Right lobe of liver (tissue), 4 donors: ENCODE measurements at regions not wholly inside any gene's neighbourhood (a gene's known extent, or its start where the extent isn't known, plus 50 kb on each side); places are given as distances from the start of the nearest gene placed in this dataset.

Experiments used
- POLR2A ChIP-seq: fragments of 450-650 bp; IDR thresholded peaks from one replicate; pipeline ENCODE4 v1.6.1; 2017; ENCODE audit warnings: antibody characterized with exemption, mild to moderate bottlenecking
- TF ChIP-seq, protein P1 (sequence below), 4 donors: fragments of 200-600 bp in 3 of 4; fragments of 450-650 bp in 1 of 4; IDR thresholded peaks; one replicate each; pipeline versions ENCODE4 v1.5.1 to v1.8.0; 2016 to 2022; ENCODE audit warnings: antibody characterized with exemption in 4 of 4, mild to moderate bottlenecking in 2 of 4
- donor health status: DM: no; HTN: no; CAD: no.
- donor health status: DM: no; HTN: no; CAD: no.
- donor health status: DM: no; HTN: yes; CAD: no.

DNA sequence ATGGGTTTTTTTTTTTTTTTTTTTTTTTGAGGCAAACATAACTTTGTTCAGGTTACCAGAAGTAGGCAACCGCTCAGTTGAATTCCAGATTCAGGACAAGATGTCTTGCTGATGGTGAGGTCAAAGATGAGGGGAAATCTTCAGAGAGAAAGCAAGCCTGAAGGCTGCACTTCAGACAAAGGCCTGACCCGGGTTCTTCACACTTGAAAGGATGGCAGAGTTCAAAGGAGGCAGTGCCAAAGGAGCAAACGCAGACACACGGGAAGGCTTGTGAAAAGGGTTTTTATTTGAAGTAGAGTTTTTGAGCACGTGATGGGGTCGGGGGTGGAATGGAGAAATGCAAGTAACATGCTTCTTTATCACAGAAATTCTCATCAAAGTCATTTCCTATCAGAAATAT lies 960.2 kb upstream of the EEF2KMT start:
- TF ChIP-seq, protein P1, sequence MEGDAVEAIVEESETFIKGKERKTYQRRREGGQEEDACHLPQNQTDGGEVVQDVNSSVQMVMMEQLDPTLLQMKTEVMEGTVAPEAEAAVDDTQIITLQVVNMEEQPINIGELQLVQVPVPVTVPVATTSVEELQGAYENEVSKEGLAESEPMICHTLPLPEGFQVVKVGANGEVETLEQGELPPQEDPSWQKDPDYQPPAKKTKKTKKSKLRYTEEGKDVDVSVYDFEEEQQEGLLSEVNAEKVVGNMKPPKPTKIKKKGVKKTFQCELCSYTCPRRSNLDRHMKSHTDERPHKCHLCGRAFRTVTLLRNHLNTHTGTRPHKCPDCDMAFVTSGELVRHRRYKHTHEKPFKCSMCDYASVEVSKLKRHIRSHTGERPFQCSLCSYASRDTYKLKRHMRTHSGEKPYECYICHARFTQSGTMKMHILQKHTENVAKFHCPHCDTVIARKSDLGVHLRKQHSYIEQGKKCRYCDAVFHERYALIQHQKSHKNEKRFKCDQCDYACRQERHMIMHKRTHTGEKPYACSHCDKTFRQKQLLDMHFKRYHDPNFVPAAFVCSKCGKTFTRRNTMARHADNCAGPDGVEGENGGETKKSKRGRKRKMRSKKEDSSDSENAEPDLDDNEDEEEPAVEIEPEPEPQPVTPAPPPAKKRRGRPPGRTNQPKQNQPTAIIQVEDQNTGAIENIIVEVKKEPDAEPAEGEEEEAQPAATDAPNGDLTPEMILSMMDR (IDR thresholded peaks at IDR 0.05) = no peak
- TF ChIP-seq POLR2A = no peak
